Activated CD4-positive, alpha-beta T cell treated with anti-CD3 and anti-CD28 coated beads, Interleukin-2, amount 10 ng/mL, durations not matched to agents 7 days and 5 days (primary cell): ENCODE measurements at regions not wholly inside any gene's neighbourhood (a gene's known extent, or its start where the extent isn't known, plus 50 kb on each side); places are given as distances from the start of the nearest gene placed in this dataset.

Experiments
- CTCF ChIA-PET: fragments of 350-600 bp; sonication (Branson Sonifier 250); formaldehyde crosslinking; loops from one replicate; lab custom pipeline; 2021; ENCODE audit warnings: antibody characterized with exemption; lab: Charles Lee
- POLR2A ChIA-PET: fragments of 350-600 bp; sonication (Branson Sonifier 250); formaldehyde crosslinking; loops from one replicate; lab custom pipeline; 2021; ENCODE audit warnings: antibody characterized with exemption; lab: Charles Lee
- DNase-seq: peaks from one replicate; pipeline ENCODE4 v3.0.0-alpha.2; 2020
- H3K27ac Mint-ChIP-seq: one replicate; pipeline ENCODE4 v1.8.0; 2021; ENCODE audit warnings: mild to moderate bottlenecking, moderate library complexity, mixed read lengths
- H3K27me3 Mint-ChIP-seq: one replicate; pipeline ENCODE4 v1.8.0; 2021; ENCODE audit warnings: mixed read lengths
- H3K36me3 Mint-ChIP-seq: one replicate; pipeline ENCODE4 v1.8.0; 2021; ENCODE audit warnings: low read depth, mixed read lengths
- H3K4me1 Mint-ChIP-seq: one replicate; pipeline ENCODE4 v1.8.0; 2021; ENCODE audit warnings: mixed read lengths
- H3K4me3 Mint-ChIP-seq: one replicate; pipeline ENCODE4 v1.8.0; 2021; ENCODE audit warnings: mild to moderate bottlenecking, moderate library complexity, mixed read lengths
- H3K9me3 Mint-ChIP-seq: one replicate; pipeline ENCODE4 v1.8.0; 2021; ENCODE audit warnings: mixed read lengths

GRCh38 chr14:98022541-98023520 lies 1225.6 kb downstream of the VRK1 start:
- H3K27me3 Mint-ChIP-seq = no peaks in the 10 kb centered on the region
- H3K36me3 Mint-ChIP-seq = no peaks in the 10 kb centered on the region
- POLR2A ChIA-PET = no interaction called here
- DNase-seq = no peak
- peaks cover 19% of the 10 kb centered on the region for H3K4me1 Mint-ChIP-seq
- H3K9me3 Mint-ChIP-seq = peaks cover 2% of the 10 kb centered on the region
- H3K27ac Mint-ChIP-seq = no peak overlapping the region
- H3K4me3 Mint-ChIP-seq = no peak overlapping the region
- CTCF ChIA-PET = interaction anchor here (0.7 to 1.2 kb wide), 3 partner anchors 8 to 37 kb away, joined by 3 read pairs; no protein-coding TSS in a partner anchor

DNA sequence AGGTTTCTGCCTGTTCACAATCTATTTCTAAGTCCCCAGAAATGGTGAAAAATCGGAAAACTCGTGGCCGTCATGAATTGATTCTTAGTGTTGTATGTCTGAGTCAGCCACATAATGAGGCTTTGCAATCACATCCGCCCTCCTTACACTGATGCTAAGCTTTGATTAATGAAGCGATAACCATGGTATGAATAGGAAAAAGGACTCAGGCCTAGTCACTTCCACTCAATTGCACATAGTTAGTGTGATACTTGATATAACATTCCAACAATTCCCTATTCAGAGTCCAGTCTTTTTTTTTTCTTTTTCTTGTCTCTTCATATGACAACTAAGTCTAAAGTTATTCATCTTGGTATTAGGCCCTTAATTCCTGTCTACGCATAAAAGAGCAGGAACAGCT lies 1231.0 kb downstream of the VRK1 start:
- Mint-ChIP-seq H3K36me3 (no peaks in the 10 kb centered on the region), H3K27me3 (no peaks in the 10 kb centered on the region)

GRCh38 chr14:98035396-98035795 lies 1236.6 kb downstream of the BCL11B start:
- CTCF ChIA-PET = no interaction called here
- H3K36me3 Mint-ChIP-seq = no peaks in the 10 kb centered on the region
- H3K27ac Mint-ChIP-seq = no peak overlapping the region
- DNase-seq = no peak
- H3K27me3 Mint-ChIP-seq = no peaks in the 10 kb centered on the region
- peaks cover 17% of the 10 kb centered on the region for H3K9me3 Mint-ChIP-seq
- H3K4me1 Mint-ChIP-seq = no peaks in the 10 kb centered on the region
- no peak overlapping the region for H3K4me3 Mint-ChIP-seq
- POLR2A ChIA-PET = no interaction called here

More for the DNA sequence above, 1231.0 kb downstream of the VRK1 start:
- no peaks in the 10 kb centered on the region for H3K4me1 Mint-ChIP-seq
- no peak overlapping the region for H3K4me3 Mint-ChIP-seq
- H3K9me3 Mint-ChIP-seq = peaks cover 27% of the 10 kb centered on the region
- no peak overlapping the region for H3K27ac Mint-ChIP-seq
- DNase-seq = no peak
- ChIA-PET CTCF (interaction anchor here (0.9 to 1.2 kb wide), 2 partner anchors 28 to 650 kb away, joined by 3 to 4 read pairs; no protein-coding TSS in a partner anchor), POLR2A (no interaction called here)

DNA sequence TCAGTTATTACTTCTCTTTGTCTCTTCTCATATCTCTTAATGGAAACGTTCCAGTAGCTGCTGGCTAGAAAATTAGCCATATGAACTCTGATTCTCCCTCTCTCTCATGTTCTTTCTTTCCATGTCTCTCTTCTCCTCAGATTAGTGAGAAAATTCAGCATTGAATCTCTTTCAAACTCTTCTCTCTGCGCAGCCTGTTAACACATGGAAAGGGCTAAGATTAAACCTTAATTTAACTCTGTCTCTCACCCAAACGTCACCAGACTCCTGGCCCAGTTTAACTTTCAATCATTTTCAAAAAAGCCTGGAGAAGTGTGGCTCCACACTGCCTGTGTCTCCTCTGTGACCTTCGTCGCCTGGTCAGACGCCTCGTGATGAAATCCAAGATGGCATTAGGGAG lies 1234.2 kb downstream of the BCL11B start:
- DNase-seq = no peak
- no peaks in the 10 kb centered on the region for H3K4me1 Mint-ChIP-seq
- H3K27ac Mint-ChIP-seq = no peak overlapping the region
- peaks cover 9% of the 10 kb centered on the region for H3K9me3 Mint-ChIP-seq
- POLR2A ChIA-PET = no interaction called here
- H3K27me3 Mint-ChIP-seq = no peaks in the 10 kb centered on the region
- no peaks in the 10 kb centered on the region for H3K36me3 Mint-ChIP-seq
- CTCF ChIA-PET = no interaction called here
- no peak overlapping the region for H3K4me3 Mint-ChIP-seq

DNA sequence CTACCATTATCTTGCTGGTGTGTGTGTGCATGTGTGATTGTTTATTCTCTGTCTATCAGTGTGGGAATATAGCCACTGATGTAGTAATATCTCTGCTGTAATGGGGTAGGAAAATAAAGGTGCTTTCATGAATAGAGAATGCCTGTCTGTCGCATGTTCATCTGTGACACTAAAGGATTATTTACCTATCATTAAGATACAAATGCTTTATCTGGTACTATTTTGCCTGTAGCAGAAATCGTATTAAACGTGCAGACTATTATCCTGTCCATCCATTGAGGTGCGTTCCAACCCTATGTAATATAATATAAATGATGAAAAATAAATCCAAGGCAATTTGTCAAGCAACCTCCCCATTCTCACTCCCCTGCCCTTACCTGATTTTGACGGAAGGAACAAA lies 1215.1 kb downstream of the BCL11B start:
- ChIA-PET CTCF (interaction anchor here (1.7 kb wide), 1 partner anchor 22 kb away, joined by 3 read pairs; no protein-coding TSS in a partner anchor), POLR2A (no interaction called here)
- Mint-ChIP-seq H3K4me1 (no peaks in the 10 kb centered on the region), H3K27ac (no peak overlapping the region), H3K9me3 (no peaks in the 10 kb centered on the region), H3K4me3 (no peak overlapping the region), H3K36me3 (no peaks in the 10 kb centered on the region), H3K27me3 (no peaks in the 10 kb centered on the region)
- DNase-seq = no peak

GRCh38 chr14:98059106-98059505 lies 1212.9 kb downstream of the BCL11B start:
- Mint-ChIP-seq H3K27ac (no peak overlapping the region), H3K27me3 (no peaks in the 10 kb centered on the region), H3K4me1 (no peaks in the 10 kb centered on the region), H3K36me3 (no peaks in the 10 kb centered on the region), H3K4me3 (no peak overlapping the region), H3K9me3 (peaks cover 1% of the 10 kb centered on the region)
- no peak for DNase-seq
- ChIA-PET CTCF (no interaction called here), POLR2A (no interaction called here)

DNA sequence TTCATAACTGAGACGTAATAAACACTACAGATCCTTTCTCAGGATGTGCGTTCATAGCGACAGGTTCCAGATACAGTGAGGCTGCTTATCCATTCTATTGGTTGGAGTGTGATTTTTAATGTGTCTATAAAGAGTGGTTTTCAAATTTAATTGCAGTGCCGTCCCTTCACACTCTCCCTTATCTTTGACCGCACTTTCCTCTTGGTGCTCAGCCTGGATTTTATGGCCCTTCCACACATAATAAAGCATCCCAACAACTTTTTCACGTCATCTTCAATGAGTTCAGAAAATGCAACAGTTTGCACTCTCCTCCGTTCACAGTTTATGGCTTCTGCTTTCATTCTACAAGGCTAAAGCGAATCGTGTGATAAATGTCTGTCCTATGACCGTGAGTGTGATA lies 1209.9 kb downstream of the BCL11B start:
- ChIA-PET CTCF (no interaction called here), POLR2A (no interaction called here)
- Mint-ChIP-seq H3K27me3 (no peaks in the 10 kb centered on the region), H3K9me3 (peaks cover 4% of the 10 kb centered on the region), H3K27ac (no peak overlapping the region), H3K4me1 (no peaks in the 10 kb centered on the region), H3K4me3 (no peak overlapping the region), H3K36me3 (no peaks in the 10 kb centered on the region)
- no peak for DNase-seq

- Mint-ChIP-seq H3K4me3 (no peak overlapping the region), H3K36me3 (no peaks in the 10 kb centered on the region), H3K9me3 (no peaks in the 10 kb centered on the region), H3K27ac (no peak overlapping the region), H3K4me1 (no peaks in the 10 kb centered on the region), H3K27me3 (no peaks in the 10 kb centered on the region)
- POLR2A ChIA-PET = no interaction called here
- CTCF ChIA-PET = no interaction called here
- DNase-seq = no peak
Measured at GRCh38 chr14:98069712-98070171, 1202.3 kb downstream of the BCL11B start.

DNA sequence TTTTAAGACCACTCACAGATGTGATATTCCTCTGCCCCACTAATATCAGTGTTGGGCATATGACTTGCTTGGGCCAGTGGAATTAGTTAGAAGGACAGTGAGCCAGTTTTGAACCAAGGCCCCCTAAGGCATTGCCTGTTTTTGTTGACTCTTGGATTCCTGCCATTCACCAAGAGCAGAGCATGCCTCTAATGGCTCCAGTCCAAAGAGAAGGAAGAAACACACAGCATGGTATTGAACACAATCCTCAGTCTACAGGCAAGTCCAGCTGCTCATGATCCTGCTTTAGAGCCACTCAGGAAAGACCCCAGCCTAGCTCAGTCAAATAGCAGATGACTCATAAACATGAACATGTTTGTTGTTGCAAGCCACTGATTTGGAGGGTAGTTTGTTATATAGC lies 1201.5 kb downstream of the BCL11B start:
- H3K27ac Mint-ChIP-seq = no peak overlapping the region
- H3K27me3 Mint-ChIP-seq = no peaks in the 10 kb centered on the region
- H3K4me3 Mint-ChIP-seq = no peak overlapping the region
- DNase-seq = no peak
- no peaks in the 10 kb centered on the region for H3K9me3 Mint-ChIP-seq
- H3K4me1 Mint-ChIP-seq = no peaks in the 10 kb centered on the region
- ChIA-PET POLR2A (no interaction called here), CTCF (no interaction called here)
- no peaks in the 10 kb centered on the region for H3K36me3 Mint-ChIP-seq

GRCh38 chr14:98074111-98074510 lies 1197.9 kb downstream of the BCL11B start:
- H3K4me1 Mint-ChIP-seq = no peaks in the 10 kb centered on the region
- CTCF ChIA-PET = no interaction called here
- POLR2A ChIA-PET = no interaction called here
- no peak overlapping the region for H3K4me3 Mint-ChIP-seq
- no peaks in the 10 kb centered on the region for H3K9me3 Mint-ChIP-seq
- no peak for DNase-seq
- no peak overlapping the region for H3K27ac Mint-ChIP-seq
- H3K36me3 Mint-ChIP-seq = no peaks in the 10 kb centered on the region
- H3K27me3 Mint-ChIP-seq = no peaks in the 10 kb centered on the region

GRCh38 chr14:98077176-98077575 lies 1194.8 kb downstream of the BCL11B start:
- CTCF ChIA-PET = no interaction called here

DNA sequence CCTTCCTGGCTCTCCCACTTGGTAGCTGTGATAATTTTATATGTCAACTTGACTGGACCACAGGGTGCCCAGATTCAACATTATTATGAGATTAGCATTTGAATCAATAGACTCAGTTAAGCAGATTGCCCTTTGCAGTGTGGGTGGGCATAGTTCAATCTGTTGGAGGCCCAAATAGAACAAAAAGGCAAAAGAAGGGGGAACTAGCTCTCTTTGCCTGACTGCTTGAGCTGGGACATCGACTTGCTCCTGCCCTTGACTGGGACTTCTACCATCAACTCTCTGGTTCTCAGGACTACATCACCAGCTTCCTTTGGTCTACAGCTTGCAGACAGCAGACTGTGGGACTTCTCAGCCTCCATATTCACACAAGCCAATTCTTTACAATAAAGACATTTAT lies 1189.2 kb downstream of the BCL11B start:
- no peak for DNase-seq
- POLR2A ChIA-PET = no interaction called here

More at GRCh38 chr14:98077176-98077575, 1194.8 kb downstream of the BCL11B start:
- Mint-ChIP-seq H3K36me3 (no peaks in the 10 kb centered on the region), H3K27ac (no peak overlapping the region), H3K9me3 (no peaks in the 10 kb centered on the region), H3K4me3 (no peak overlapping the region), H3K4me1 (no peaks in the 10 kb centered on the region), H3K27me3 (no peaks in the 10 kb centered on the region)
- DNase-seq = no peak
- POLR2A ChIA-PET = no interaction called here

DNA sequence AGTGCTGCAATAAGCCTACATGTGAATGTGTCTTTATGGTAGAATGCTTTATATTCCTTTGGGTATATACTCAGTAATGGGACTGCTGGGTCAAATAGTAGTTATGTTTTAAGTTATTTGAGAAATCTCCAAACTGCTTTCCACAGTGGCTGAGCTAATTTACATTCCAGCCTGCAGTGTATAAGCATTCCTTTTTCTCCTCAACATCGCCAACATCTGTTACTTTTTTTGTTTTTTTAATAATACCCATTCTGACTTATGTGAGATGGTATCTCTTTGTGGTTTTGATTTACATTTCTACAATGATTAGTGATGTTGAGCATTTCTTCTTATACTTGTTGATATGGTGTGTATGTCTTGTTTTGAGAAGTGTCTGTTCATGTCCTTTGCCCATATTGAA lies 1186.2 kb downstream of the BCL11B start:
- Mint-ChIP-seq H3K36me3 (peaks cover 1% of the 10 kb centered on the region), H3K27me3 (peaks cover 2% of the 10 kb centered on the region), H3K4me1 (no peaks in the 10 kb centered on the region), H3K27ac (no peak overlapping the region), H3K9me3 (peaks cover 17% of the 10 kb centered on the region), H3K4me3 (no peak overlapping the region)
- no peak for DNase-seq
- CTCF ChIA-PET = interaction anchor here (0.9 kb wide), 1 partner anchor 763 kb away, joined by 3 read pairs; no protein-coding TSS in a partner anchor
- POLR2A ChIA-PET = no interaction called here

More for the DNA sequence above, 1189.2 kb downstream of the BCL11B start:
- Mint-ChIP-seq H3K4me1 (no peaks in the 10 kb centered on the region), H3K27ac (no peak overlapping the region), H3K27me3 (peaks cover 2% of the 10 kb centered on the region), H3K36me3 (peaks cover 1% of the 10 kb centered on the region), H3K9me3 (peaks cover 17% of the 10 kb centered on the region), H3K4me3 (no peak overlapping the region)
- CTCF ChIA-PET = interaction anchor here (0.9 to 1.5 kb wide), 2 partner anchors 13 to 14 kb away, joined by 3 read pairs; no protein-coding TSS in a partner anchor
